Brain microvascular endothelial cell (primary cell): ENCODE measurements at regions not wholly inside any gene's neighbourhood (a gene's known extent, or its start where the extent isn't known, plus 50 kb on each side); places are given as distances from the start of the nearest gene placed in this dataset.

Source experiments
- DNase-seq: peaks from one replicate; pipeline ENCODE4 v3.0.0-alpha.2; 2020
- H3K27ac ChIP-seq: fragments of 250-450 bp; sonication (Bioruptor Pico); 2 replicates; pipeline ENCODE4 v1.5.1; 2020; ENCODE audit warnings: mild to moderate bottlenecking, moderate library complexity
- H3K27me3 ChIP-seq: fragments of 250-450 bp; sonication (Bioruptor Pico); replicated peaks from 2 replicates; pipeline ENCODE4 v1.5.1; 2020; ENCODE audit warnings: mild to moderate bottlenecking
- H3K36me3 ChIP-seq: fragments of 250-450 bp; sonication (Bioruptor Pico); replicated peaks from 2 replicates; pipeline ENCODE4 v1.5.1; 2020; ENCODE audit warnings: mild to moderate bottlenecking
- H3K4me3 ChIP-seq: 2 replicates; pipeline ENCODE4 v1.5.1; 2011; ENCODE audit warnings: low read depth, mild to moderate bottlenecking, control low read depth, low read length, moderate library complexity
- CTCF ChIP-seq: IDR thresholded peaks from 2 replicates; pipeline ENCODE4 v1.5.1; 2011; ENCODE audit warnings: low read depth, mild to moderate bottlenecking, moderate library complexity, low read length, control low read depth, inconsistent platforms; ENCODE audit errors: missing control alignments
- in situ Hi-C: cut with HindIII; loops from 2 replicates; pipeline ENCODE4 v1.10.0; 2017; ENCODE audit warnings: low sequenced_read_pairs, low pct_ligation_motif_present

- H3K27me3 ChIP-seq = no peaks in the 10 kb centered on the region
- in situ Hi-C loops = no loop called here
- DNase-seq = no peak
Observed at GRCh38 chr1:13964768-13965167, 264.8 kb downstream of the PRDM2 start.

GRCh38 chr1:13965770-13966398 is 265.9 kb downstream of the PRDM2 start:
- peak; percentile 32 for DNase-seq
- in situ Hi-C loops = no loop called here
- peak; percentile 21 for TF ChIP-seq CTCF
- no peak overlapping the region for H3K27ac ChIP-seq
- no peaks in the 10 kb centered on the region for H3K27me3 ChIP-seq
- H3K36me3 ChIP-seq = no peaks in the 10 kb centered on the region
- H3K4me3 ChIP-seq = no peak overlapping the region

More at GRCh38 chr1:13964768-13965167, 264.8 kb downstream of the PRDM2 start:
- no peak overlapping the region for H3K4me3 ChIP-seq
- no peaks in the 10 kb centered on the region for H3K36me3 ChIP-seq
- H3K27ac ChIP-seq = no peak overlapping the region
- no peak for TF ChIP-seq CTCF

- H3K36me3 ChIP-seq = no peaks in the 10 kb centered on the region
- H3K27me3 ChIP-seq = no peaks in the 10 kb centered on the region
- no peak for TF ChIP-seq CTCF
- no peak overlapping the region for H3K27ac ChIP-seq
- in situ Hi-C loops = no loop called here
- no peak overlapping the region for H3K4me3 ChIP-seq
- no peak for DNase-seq
Observed at GRCh38 chr1:13967707-13968106, 267.7 kb downstream of the PRDM2 start.

- in situ Hi-C loops = no loop called here
- no peaks in the 10 kb centered on the region for H3K27me3 ChIP-seq
Observed at GRCh38 chr1:13968361-13968760, 268.4 kb downstream of the PRDM2 start.

GRCh38 chr1:13970631-13971247 is 270.8 kb downstream of the PRDM2 start:
- no peak for DNase-seq
- H3K36me3 ChIP-seq = no peaks in the 10 kb centered on the region
- in situ Hi-C loops = no loop called here
- H3K27me3 ChIP-seq = no peaks in the 10 kb centered on the region
- no peak overlapping the region for H3K4me3 ChIP-seq
- no peak overlapping the region for H3K27ac ChIP-seq
- no peak for TF ChIP-seq CTCF

More at GRCh38 chr1:13968361-13968760, 268.4 kb downstream of the PRDM2 start:
- no peak for TF ChIP-seq CTCF
- no peak for DNase-seq
- Histone ChIP-seq H3K4me3 (no peak overlapping the region), H3K27ac (no peak overlapping the region), H3K36me3 (no peaks in the 10 kb centered on the region)
